HL-60 (cell line): ENCODE measurements at regions not wholly inside any gene's neighbourhood (a gene's known extent, or its start where the extent isn't known, plus 50 kb on each side); places are given as distances from the start of the nearest gene placed in this dataset.

ENCODE experiments used
- DNase-seq, 2 experiments: peaks; one replicate each; pipeline ENCODE4 v3.0.0-alpha.2; 2010 to 2020; ENCODE audit warnings: low read depth in 1 of 2, low spot score in 1 of 2
- H3K27ac ChIP-seq: fragments of 250-450 bp; sonication (Bioruptor Pico); replicated peaks from 2 replicates; pipeline ENCODE4 v1.5.1; 2020; ENCODE audit warnings: mild to moderate bottlenecking, moderate library complexity
- H3K27me3 ChIP-seq: fragments of 250-450 bp; sonication (Bioruptor Pico); 2 replicates; pipeline ENCODE4 v1.5.1; 2021; ENCODE audit warnings: mild to moderate bottlenecking, moderate library complexity; ENCODE audit not compliant: insufficient read depth, poor library complexity, severe bottlenecking
- H3K4me3 ChIP-seq: replicated peaks from 2 replicates; pipeline ENCODE4 v1.5.1; 2011; ENCODE audit warnings: mild to moderate bottlenecking, control low read depth, low read length; ENCODE audit not compliant: insufficient read depth
- GABPA ChIP-seq: IDR thresholded peaks from 2 replicates; pipeline ENCODE4 v1.6.1; 2012; ENCODE audit warnings: low read depth
- POLR2AphosphoS5 ChIP-seq: IDR thresholded peaks from 2 replicates; pipeline ENCODE4 v1.6.1; 2012; ENCODE audit warnings: low read depth
- SPI1 ChIP-seq: IDR thresholded peaks from 2 replicates; pipeline ENCODE4 v1.6.1; 2012; ENCODE audit warnings: low read depth, mild to moderate bottlenecking, borderline replicate concordance
- TF ChIP-seq, protein P1 (sequence below): IDR thresholded peaks from 2 replicates; pipeline ENCODE4 v1.6.1; 2012; ENCODE audit warnings: low read depth; ENCODE audit not compliant: insufficient replicate concordance
- TF ChIP-seq, protein P2 (sequence below): IDR thresholded peaks from one replicate; pipeline ENCODE4 v1.5.1; 2011; ENCODE audit warnings: low read length, control low read depth, inconsistent platforms; ENCODE audit not compliant: insufficient read depth

- Histone ChIP-seq H3K27ac (no peak overlapping the region), H3K4me3 (no peak overlapping the region), H3K27me3 (no peaks in the 10 kb centered on the region)
- no peak for DNase-seq
- TF ChIP-seq, protein P1, sequence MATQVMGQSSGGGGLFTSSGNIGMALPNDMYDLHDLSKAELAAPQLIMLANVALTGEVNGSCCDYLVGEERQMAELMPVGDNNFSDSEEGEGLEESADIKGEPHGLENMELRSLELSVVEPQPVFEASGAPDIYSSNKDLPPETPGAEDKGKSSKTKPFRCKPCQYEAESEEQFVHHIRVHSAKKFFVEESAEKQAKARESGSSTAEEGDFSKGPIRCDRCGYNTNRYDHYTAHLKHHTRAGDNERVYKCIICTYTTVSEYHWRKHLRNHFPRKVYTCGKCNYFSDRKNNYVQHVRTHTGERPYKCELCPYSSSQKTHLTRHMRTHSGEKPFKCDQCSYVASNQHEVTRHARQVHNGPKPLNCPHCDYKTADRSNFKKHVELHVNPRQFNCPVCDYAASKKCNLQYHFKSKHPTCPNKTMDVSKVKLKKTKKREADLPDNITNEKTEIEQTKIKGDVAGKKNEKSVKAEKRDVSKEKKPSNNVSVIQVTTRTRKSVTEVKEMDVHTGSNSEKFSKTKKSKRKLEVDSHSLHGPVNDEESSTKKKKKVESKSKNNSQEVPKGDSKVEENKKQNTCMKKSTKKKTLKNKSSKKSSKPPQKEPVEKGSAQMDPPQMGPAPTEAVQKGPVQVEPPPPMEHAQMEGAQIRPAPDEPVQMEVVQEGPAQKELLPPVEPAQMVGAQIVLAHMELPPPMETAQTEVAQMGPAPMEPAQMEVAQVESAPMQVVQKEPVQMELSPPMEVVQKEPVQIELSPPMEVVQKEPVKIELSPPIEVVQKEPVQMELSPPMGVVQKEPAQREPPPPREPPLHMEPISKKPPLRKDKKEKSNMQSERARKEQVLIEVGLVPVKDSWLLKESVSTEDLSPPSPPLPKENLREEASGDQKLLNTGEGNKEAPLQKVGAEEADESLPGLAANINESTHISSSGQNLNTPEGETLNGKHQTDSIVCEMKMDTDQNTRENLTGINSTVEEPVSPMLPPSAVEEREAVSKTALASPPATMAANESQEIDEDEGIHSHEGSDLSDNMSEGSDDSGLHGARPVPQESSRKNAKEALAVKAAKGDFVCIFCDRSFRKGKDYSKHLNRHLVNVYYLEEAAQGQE = no peak
- TF ChIP-seq, protein P2, sequence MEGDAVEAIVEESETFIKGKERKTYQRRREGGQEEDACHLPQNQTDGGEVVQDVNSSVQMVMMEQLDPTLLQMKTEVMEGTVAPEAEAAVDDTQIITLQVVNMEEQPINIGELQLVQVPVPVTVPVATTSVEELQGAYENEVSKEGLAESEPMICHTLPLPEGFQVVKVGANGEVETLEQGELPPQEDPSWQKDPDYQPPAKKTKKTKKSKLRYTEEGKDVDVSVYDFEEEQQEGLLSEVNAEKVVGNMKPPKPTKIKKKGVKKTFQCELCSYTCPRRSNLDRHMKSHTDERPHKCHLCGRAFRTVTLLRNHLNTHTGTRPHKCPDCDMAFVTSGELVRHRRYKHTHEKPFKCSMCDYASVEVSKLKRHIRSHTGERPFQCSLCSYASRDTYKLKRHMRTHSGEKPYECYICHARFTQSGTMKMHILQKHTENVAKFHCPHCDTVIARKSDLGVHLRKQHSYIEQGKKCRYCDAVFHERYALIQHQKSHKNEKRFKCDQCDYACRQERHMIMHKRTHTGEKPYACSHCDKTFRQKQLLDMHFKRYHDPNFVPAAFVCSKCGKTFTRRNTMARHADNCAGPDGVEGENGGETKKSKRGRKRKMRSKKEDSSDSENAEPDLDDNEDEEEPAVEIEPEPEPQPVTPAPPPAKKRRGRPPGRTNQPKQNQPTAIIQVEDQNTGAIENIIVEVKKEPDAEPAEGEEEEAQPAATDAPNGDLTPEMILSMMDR = no peak
- TF ChIP-seq SPI1 = no peak
- TF ChIP-seq POLR2AphosphoS5 = no peak
- TF ChIP-seq GABPA = no peak
Measured at GRCh38 chr5:106415541-106415940, 1255.2 kb downstream of the EFNA5 start.

GRCh38 chr5:106414342-106414741 is 1256.4 kb downstream of the EFNA5 start:
- no peak for DNase-seq
- Histone ChIP-seq H3K27me3 (no peaks in the 10 kb centered on the region), H3K27ac (no peak overlapping the region), H3K4me3 (no peak overlapping the region)
- TF ChIP-seq GABPA (no peak), POLR2AphosphoS5 (no peak), SPI1 (no peak)
- TF ChIP-seq, protein P1 = no peak
- TF ChIP-seq, protein P2 = no peak

DNA sequence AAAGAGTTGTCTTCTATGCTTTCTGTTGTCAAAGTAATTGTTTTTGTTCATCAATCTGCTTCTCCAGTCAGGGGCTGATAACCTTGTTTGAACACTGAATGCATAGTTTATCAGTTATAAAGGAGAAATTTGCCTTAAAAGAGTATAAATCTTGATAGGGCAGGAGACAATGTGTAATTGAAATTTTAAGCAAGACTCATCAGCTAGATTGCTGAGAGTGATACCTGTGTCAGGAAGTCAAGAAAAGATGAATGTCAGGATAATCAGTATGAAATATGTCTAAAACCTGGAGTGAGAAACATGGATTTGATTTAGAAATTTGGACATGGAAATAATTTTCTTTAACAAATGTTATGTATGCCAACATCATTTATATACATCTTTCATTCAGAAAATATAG is 1258.1 kb downstream of the EFNA5 start:
- TF ChIP-seq, protein P1 = no peak
- TF ChIP-seq, protein P2 = no peak
- no peak for TF ChIP-seq SPI1
- no peak for TF ChIP-seq POLR2AphosphoS5
- TF ChIP-seq GABPA = no peak
- no peaks in the 10 kb centered on the region for H3K27me3 ChIP-seq
- no peak for DNase-seq
- no peak overlapping the region for H3K4me3 ChIP-seq
- no peak overlapping the region for H3K27ac ChIP-seq
